Activated naive CD4-positive, alpha-beta T cell treated with anti-CD3 and anti-CD28 coated beads, Interleukin-2, amount 10 ng/mL, durations not matched to agents 7 days and 5 days (primary cell): ENCODE measurements at regions not wholly inside any gene's neighbourhood (a gene's known extent, or its start where the extent isn't known, plus 50 kb on each side); places are given as distances from the start of the nearest gene placed in this dataset.

Experiments used
- CTCF ChIA-PET: fragments of 350-600 bp; sonication (Branson Sonifier 250); formaldehyde crosslinking; loops from one replicate; lab custom pipeline; 2021; ENCODE audit warnings: antibody characterized with exemption; lab: Charles Lee
- DNase-seq: peaks from one replicate; pipeline ENCODE4 v3.0.0-alpha.2; 2020
- H3K27ac Mint-ChIP-seq: one replicate; pipeline ENCODE4 v1.8.0; 2021; ENCODE audit warnings: mild to moderate bottlenecking, moderate library complexity, mixed read lengths
- H3K27me3 Mint-ChIP-seq: one replicate; pipeline ENCODE4 v1.8.0; 2021; ENCODE audit warnings: mild to moderate bottlenecking, mixed read lengths
- H3K36me3 Mint-ChIP-seq: one replicate; pipeline ENCODE4 v1.8.0; 2021; ENCODE audit warnings: mixed read lengths
- H3K4me1 Mint-ChIP-seq: one replicate; pipeline ENCODE4 v1.8.0; 2021; ENCODE audit warnings: mixed read lengths
- H3K4me3 Mint-ChIP-seq: one replicate; pipeline ENCODE4 v1.8.0; 2021; ENCODE audit warnings: mild to moderate bottlenecking, moderate library complexity, mixed read lengths
- H3K9me3 Mint-ChIP-seq: one replicate; pipeline ENCODE4 v1.8.0; 2021; ENCODE audit warnings: mixed read lengths

DNA sequence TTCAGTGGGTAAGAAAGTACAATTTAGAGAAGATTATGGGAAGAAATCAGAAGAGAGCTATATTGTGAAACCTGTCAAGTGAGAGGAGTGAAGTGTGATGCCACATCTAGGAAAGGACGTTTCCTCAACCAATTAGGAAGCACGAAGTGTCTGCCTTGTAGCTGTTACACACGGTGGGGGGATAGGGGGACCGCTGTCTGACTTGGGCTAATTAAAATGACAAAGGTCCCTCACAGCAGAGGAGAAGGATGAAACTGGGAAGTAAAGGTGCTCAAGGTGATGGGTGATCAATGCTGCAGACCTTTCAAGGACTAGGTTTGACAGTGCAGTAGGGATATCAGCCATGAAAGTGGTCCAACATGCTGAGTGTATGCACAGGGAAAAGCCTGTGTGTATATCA, 181.1 kb upstream of the PRSS16 start:
- no peaks in the 10 kb centered on the region for H3K4me1 Mint-ChIP-seq
- DNase-seq, result no peak
- no peaks in the 10 kb centered on the region for H3K9me3 Mint-ChIP-seq
- CTCF ChIA-PET, result interaction anchor here (1.9 kb wide), 1 partner anchor 12 kb away, joined by 6 read pairs; no protein-coding TSS in a partner anchor
- H3K27ac Mint-ChIP-seq, result no peak overlapping the region
- H3K36me3 Mint-ChIP-seq, result no peaks in the 10 kb centered on the region
- no peak overlapping the region for H3K4me3 Mint-ChIP-seq
- H3K27me3 Mint-ChIP-seq, result peaks cover 6% of the 10 kb centered on the region

DNA sequence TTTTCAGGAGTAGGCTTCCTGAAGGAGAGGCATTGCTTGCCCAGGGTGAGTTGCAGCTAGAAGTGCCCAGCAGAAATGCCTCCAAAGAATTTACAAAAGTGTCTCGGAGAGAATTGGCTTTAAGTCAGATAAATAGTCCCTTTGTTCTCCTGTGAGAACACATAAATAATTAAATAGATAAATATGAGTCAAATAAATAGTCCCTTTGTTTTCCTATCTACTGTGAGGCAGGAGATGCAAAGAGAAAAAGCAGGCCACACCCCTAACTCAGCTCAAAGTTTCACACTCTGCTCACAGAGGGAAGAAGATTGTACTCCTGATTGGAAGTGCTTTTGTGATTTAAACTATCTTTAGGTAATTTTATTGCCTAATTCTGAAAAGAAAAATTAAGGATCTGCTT, 180.7 kb upstream of the PRSS16 start:
- H3K4me1 Mint-ChIP-seq, result no peaks in the 10 kb centered on the region
- no peaks in the 10 kb centered on the region for H3K9me3 Mint-ChIP-seq
- no peak overlapping the region for H3K27ac Mint-ChIP-seq
- no peak overlapping the region for H3K4me3 Mint-ChIP-seq
- CTCF ChIA-PET, result interaction anchor here (1.9 kb wide), 1 partner anchor 12 kb away, joined by 6 read pairs; no protein-coding TSS in a partner anchor
- H3K36me3 Mint-ChIP-seq, result no peaks in the 10 kb centered on the region
- H3K27me3 Mint-ChIP-seq, result peaks cover 6% of the 10 kb centered on the region
- no peak for DNase-seq

DNA sequence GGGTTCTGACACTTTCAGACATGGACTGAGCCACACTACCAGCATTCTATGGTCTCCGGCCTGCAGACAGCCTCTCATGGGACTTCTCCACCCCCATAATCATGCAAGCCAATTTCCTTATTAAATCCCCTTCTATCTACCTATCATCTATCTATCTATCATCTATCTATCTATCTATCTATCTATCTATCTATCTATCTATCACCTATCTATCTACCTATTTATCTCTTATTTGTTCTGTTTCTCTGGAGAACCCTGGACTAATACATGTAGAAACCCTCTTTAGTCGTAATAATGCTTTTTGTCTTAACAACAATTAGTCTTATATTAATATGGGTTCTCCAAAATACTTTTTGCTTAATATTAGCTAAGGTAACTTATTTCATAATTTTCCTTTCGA, 174.1 kb upstream of the PRSS16 start:
- Mint-ChIP-seq H3K27me3 (peaks cover 5% of the 10 kb centered on the region), H3K4me3 (no peak overlapping the region), H3K4me1 (peaks cover 1% of the 10 kb centered on the region), H3K9me3 (no peaks in the 10 kb centered on the region), H3K36me3 (no peaks in the 10 kb centered on the region), H3K27ac (no peak overlapping the region)
- DNase-seq, result no peak
- CTCF ChIA-PET, result no interaction called here

DNA sequence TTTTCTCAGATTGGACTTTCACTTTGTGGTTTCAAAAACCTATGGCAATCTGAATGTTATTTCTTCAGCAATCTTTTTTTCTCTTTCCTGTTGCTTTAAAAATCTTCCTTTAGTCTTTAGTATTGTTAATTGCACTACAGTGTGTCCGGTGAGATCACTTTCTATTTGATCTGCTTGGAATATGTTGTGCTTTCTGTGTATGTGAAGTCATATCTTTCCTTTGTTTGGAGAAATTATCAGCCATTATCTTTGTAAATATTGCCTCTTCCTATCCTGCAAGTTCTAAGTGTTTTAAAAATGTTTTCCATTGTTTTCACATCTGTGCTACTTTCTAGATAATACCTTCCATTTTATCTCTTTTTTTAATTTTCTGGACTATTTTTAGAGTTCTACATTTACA, 171.4 kb upstream of the PRSS16 start:
- Mint-ChIP-seq H3K4me1 (peaks cover 5% of the 10 kb centered on the region), H3K9me3 (no peaks in the 10 kb centered on the region), H3K27ac (no peak overlapping the region), H3K27me3 (peaks cover 9% of the 10 kb centered on the region), H3K36me3 (no peaks in the 10 kb centered on the region), H3K4me3 (no peak overlapping the region)
- no peak for DNase-seq
- CTCF ChIA-PET, result no interaction called here

DNA sequence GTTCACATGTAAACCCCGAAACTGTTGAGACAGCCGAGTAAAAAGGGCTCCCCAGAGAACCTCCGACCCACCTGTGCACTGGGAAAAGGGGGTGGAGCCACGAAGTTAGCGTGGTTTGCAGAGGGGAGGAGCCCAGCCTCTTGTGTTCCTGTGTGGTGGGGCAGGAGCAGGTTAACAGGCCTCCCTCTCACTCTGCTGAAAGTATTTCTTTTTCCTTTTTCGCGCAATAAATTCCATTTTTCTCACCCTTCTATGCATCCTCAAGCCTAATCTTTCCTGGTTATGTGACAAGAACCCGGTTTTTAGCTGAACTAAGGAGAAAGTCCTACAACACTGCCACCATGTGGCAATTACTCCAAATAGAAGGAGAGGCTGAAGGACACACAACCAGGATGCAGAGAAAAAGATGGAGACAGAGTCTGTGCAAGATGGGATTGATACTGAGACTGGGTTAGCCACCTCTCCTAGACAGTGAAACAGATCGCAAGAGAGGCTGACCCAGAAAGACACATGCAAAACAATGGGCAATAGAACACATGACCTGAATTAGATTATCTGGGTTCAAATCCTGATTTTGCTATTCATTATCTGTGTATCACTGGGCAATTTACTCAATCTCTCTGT, 168.7 kb upstream of the PRSS16 start:
- DNase-seq, result peak; percentile 59
- no peak overlapping the region for H3K27ac Mint-ChIP-seq
- peaks cover 5% of the 10 kb centered on the region for H3K4me1 Mint-ChIP-seq
- H3K27me3 Mint-ChIP-seq, result peaks cover 17% of the 10 kb centered on the region
- H3K36me3 Mint-ChIP-seq, result no peaks in the 10 kb centered on the region
- H3K9me3 Mint-ChIP-seq, result no peaks in the 10 kb centered on the region
- peak overlapping the region; percentile 36 for H3K4me3 Mint-ChIP-seq
- CTCF ChIA-PET, result interaction anchor here (1.0 to 2.4 kb wide), 3 partner anchors 13 to 471 kb away, joined by 3 to 8 read pairs (median 6); no protein-coding TSS in a partner anchor

DNA sequence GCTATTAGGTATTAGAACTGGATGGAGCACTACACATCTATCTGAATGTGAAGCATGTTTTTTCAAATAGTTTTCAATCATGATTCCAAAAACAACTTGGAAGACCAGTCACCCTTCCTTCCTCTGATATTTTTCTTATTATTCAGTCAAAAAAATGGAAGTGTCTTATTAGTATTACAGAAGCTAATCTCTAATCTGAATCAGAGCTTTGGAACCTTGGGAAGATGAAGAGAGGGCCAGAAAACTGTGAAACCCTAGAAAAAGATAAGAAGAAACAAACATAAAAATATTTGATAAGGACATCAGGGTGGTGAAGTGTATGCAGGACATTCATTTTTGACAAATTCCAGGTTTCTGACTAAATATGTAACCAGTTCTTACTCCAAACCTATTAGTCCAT, 166.3 kb upstream of the PRSS16 start:
- Mint-ChIP-seq H3K27ac (no peak overlapping the region), H3K4me3 (no peak overlapping the region), H3K4me1 (peaks cover 5% of the 10 kb centered on the region), H3K36me3 (no peaks in the 10 kb centered on the region), H3K9me3 (no peaks in the 10 kb centered on the region), H3K27me3 (peaks cover 17% of the 10 kb centered on the region)
- DNase-seq, result no peak
- CTCF ChIA-PET, result interaction anchor here (1.1 to 1.3 kb wide), 2 partner anchors 12 to 475 kb away, joined by 3 to 4 read pairs; no protein-coding TSS in a partner anchor

DNA sequence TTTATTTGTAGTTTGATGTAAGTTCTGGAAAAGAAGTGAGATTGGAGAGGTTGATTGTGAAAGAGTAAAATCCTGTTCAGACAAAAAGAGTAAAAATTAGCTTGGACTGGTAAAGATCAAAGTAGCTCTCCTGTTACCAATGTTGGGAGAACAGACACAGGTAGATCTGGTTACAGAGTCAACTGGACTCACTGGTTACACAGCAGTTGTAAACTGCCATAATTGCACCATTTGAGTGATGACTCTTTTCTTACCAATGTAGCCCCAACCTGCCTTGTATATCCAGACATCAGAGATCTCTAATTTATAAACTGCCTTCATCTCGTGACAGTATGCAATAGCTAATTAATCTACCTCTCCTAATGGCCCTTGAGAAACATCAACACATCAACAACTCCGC, 165.6 kb upstream of the PRSS16 start:
- Mint-ChIP-seq H3K9me3 (no peaks in the 10 kb centered on the region), H3K27me3 (peaks cover 17% of the 10 kb centered on the region), H3K4me1 (peaks cover 5% of the 10 kb centered on the region), H3K27ac (no peak overlapping the region), H3K36me3 (no peaks in the 10 kb centered on the region), H3K4me3 (no peak overlapping the region)
- DNase-seq, result no peak
- CTCF ChIA-PET, result no interaction called here

DNA sequence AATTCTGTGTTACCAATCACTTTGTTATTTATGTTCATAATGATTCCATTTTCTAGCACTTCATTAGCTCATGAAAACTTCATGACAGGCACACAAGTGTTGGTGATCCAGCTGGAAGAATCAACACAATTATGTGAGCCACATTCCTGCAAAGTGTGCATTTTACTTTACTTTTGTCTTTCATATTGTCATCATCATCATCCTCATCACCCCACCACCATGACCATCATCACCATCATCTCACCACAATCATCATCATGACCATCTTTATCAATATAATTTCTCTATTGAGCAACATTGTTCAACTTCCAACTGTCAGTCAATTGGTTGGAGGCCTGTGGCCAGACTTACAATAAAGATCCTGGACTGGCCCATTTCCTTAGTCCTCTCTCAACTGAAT, 159.4 kb upstream of the PRSS16 start:
- no peak for DNase-seq
- Mint-ChIP-seq H3K27me3 (peaks cover 27% of the 10 kb centered on the region), H3K27ac (no peak overlapping the region), H3K9me3 (no peaks in the 10 kb centered on the region), H3K36me3 (no peaks in the 10 kb centered on the region), H3K4me1 (peaks cover 11% of the 10 kb centered on the region), H3K4me3 (no peak overlapping the region)
- CTCF ChIA-PET, result interaction anchor here (0.7 kb wide), 1 partner anchor 48 kb away, joined by 3 read pairs; no protein-coding TSS in a partner anchor

DNA sequence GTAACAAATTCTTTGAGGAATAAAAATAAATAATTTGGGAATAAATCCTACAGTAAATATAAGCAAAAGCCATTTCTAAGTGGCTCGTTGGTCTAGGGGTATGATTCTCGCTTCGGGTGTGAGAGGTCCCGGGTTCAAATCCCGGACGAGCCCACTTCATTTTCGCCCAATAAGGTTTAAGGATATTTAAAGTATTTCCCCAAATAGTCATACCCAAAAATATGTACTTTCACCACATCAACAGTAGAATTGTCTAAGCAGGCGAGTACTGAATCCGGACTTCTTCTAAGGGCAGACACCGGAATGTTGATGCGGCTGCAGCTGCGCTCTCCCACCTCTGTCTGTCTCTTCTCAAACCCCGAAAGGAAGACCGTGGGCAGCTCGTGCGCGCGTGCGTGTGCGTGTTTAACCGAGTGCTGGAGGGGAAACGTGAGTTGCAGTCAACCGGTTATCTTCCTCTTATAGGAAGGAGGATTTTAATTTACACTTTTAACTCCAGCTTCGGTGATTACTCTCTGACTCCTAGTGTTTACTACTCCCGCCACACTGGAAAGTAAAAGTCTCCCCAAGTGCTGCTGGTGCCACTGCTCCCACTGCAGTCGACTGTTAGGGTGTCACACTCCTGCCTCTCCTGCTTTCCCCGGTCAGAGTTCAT, 155.7 kb upstream of the PRSS16 start:
- H3K27ac Mint-ChIP-seq, result no peak overlapping the region
- peak; percentile 21 for DNase-seq
- peaks cover 48% of the 10 kb centered on the region for H3K27me3 Mint-ChIP-seq
- H3K4me1 Mint-ChIP-seq, result peaks cover 16% of the 10 kb centered on the region
- H3K36me3 Mint-ChIP-seq, result peaks cover 2% of the 10 kb centered on the region
- peaks cover 2% of the 10 kb centered on the region for H3K9me3 Mint-ChIP-seq
- peak overlapping the region; percentile 45 for H3K4me3 Mint-ChIP-seq
- CTCF ChIA-PET, result no interaction called here

DNA sequence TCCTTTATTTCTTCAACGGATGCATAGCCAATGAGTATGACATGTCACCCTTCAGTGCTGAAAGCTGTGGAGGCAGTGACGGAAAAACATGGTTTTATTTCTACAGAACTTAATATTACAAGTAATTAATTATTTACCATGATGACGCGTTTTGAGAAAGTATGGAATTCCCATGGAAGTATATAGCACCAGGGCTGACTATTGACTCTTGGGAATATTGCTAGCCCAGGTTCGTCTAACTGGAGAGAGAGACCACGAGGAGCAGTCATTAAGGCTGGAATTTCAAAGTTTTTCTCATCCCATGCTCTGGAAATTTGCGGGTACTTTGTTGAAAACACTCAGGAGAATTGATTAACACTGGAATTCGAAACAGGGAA, 155.2 kb upstream of the PRSS16 start:
- H3K9me3 Mint-ChIP-seq, result peaks cover 2% of the 10 kb centered on the region
- H3K4me3 Mint-ChIP-seq, result peak overlapping the region; percentile 45
- peaks cover 54% of the 10 kb centered on the region for H3K27me3 Mint-ChIP-seq
- peaks cover 5% of the 10 kb centered on the region for H3K36me3 Mint-ChIP-seq
- DNase-seq, result no peak
- peaks cover 22% of the 10 kb centered on the region for H3K4me1 Mint-ChIP-seq
- H3K27ac Mint-ChIP-seq, result no peak overlapping the region
- CTCF ChIA-PET, result no interaction called here

DNA sequence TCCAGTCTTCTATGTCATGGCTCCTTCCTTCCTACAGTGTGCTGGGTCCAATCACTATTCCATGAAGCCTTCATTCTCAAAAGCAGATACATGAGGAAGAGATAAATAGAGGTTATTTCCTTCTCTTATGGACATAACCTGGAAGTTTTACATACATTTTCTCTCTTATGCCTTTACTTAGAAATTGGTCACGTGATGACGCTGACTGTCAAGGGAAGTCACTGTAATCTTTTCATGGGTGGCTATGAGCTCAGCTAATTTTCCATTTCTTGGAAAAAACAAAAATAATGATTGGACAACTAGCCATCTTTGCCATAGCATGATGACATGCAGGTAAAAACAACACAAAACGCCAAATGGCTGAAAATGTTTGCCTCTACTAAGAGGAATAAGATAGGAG, 151.6 kb upstream of the PRSS16 start:
- Mint-ChIP-seq H3K27ac (no peak overlapping the region), H3K9me3 (peaks cover 8% of the 10 kb centered on the region), H3K27me3 (peaks cover 62% of the 10 kb centered on the region), H3K4me3 (no peak overlapping the region), H3K4me1 (peaks cover 26% of the 10 kb centered on the region), H3K36me3 (peaks cover 10% of the 10 kb centered on the region)
- no peak for DNase-seq
- CTCF ChIA-PET, result interaction anchor here (1.1 kb wide), 1 partner anchor 1320 kb away, joined by 3 read pairs; no protein-coding TSS in a partner anchor

DNA sequence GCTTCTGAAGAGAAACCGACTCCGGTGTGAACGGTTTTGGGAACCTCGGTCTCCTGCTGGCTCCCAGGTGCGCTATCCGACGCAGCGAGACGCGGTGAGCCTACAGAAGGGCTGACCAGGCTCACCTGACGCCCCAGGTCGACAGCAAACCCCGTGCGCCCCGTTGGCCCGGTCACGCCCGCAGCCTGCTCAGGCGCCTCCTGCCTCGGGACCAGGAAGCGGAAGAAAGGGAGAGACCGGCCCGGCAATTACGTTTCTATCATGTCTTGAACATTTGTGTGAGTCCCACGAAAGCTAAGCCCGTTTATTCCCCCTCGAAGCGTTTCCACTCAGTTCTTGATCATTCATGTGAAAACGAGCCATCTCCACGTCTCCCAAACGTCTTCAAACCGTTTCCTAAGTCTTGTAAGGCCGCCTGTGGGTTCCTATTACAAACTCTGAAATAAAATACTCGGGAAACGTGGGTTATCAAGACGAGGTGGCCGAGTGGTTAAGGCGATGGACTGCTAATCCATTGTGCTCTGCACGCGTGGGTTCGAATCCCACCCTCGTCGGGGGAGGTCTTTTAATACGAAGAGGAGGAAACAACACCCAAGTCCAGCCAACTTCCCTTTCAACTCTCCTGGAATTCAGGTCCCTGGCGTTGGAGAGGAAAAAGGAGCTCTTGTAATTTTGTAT, 150.5 kb upstream of the PRSS16 start:
- CTCF ChIA-PET, result interaction anchor here (1.1 kb wide), 1 partner anchor 1319 kb away, joined by 3 read pairs; no protein-coding TSS in a partner anchor
- H3K27me3 Mint-ChIP-seq, result peaks cover 60% of the 10 kb centered on the region
- H3K27ac Mint-ChIP-seq, result no peak overlapping the region

DNA sequence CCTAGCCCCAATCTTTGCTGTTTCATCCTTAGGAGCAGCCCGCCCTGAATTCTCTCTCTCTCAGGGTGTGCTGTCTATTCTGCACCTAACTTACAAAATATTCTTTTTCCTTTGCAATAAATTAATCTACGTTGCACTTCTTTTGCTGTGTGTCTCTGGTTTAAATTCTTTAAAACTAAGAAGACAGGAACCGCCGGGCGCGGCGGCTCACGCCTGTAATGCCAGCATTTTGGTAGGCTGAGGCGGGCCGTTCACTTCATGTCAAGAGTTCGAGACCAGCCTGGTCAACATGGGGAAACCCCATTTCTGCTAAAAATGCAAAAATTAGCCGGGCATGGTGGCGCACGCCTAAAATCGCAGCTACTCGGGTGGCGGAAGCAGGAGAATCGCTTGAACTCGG, 148.5 kb upstream of the PRSS16 start:
- Mint-ChIP-seq H3K9me3 (peaks cover 8% of the 10 kb centered on the region), H3K27ac (no peak overlapping the region), H3K36me3 (peaks cover 10% of the 10 kb centered on the region), H3K4me1 (peaks cover 15% of the 10 kb centered on the region), H3K27me3 (peaks cover 50% of the 10 kb centered on the region), H3K4me3 (no peak overlapping the region)
- CTCF ChIA-PET, result no interaction called here
- DNase-seq, result no peak

More for the DNA sequence above, 150.5 kb upstream of the PRSS16 start:
- H3K4me3 Mint-ChIP-seq, result peak overlapping the region; percentile 71
- peak; percentile 51 for DNase-seq
- H3K9me3 Mint-ChIP-seq, result peaks cover 8% of the 10 kb centered on the region
- peaks cover 10% of the 10 kb centered on the region for H3K36me3 Mint-ChIP-seq
- H3K4me1 Mint-ChIP-seq, result peaks cover 22% of the 10 kb centered on the region

DNA sequence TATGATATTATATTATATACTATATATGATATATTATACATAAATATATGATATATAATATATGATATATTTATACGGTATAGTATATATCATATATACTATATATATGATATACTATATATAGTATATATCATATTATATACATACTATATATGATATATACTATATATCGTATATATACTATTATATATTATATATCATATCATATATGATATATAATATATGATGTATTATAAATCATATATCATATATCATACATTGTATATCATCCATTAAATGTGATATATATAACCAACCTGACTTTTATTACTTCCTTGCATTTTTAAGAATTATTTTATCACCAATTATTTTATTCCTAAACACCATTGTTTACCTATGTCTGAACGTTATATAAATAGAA, 146.6 kb upstream of the PRSS16 start:
- Mint-ChIP-seq H3K4me3 (no peak overlapping the region), H3K27me3 (peaks cover 38% of the 10 kb centered on the region), H3K27ac (no peak overlapping the region), H3K36me3 (peaks cover 10% of the 10 kb centered on the region), H3K9me3 (peaks cover 8% of the 10 kb centered on the region), H3K4me1 (peaks cover 15% of the 10 kb centered on the region)
- DNase-seq, result no peak
- CTCF ChIA-PET, result no interaction called here
